ENCODE measurements at regions not wholly inside any gene's neighbourhood (a gene's known extent, or its start where the extent isn't known, plus 50 kb on each side); places are given as distances from the start of the nearest gene placed in this dataset.

DNA sequence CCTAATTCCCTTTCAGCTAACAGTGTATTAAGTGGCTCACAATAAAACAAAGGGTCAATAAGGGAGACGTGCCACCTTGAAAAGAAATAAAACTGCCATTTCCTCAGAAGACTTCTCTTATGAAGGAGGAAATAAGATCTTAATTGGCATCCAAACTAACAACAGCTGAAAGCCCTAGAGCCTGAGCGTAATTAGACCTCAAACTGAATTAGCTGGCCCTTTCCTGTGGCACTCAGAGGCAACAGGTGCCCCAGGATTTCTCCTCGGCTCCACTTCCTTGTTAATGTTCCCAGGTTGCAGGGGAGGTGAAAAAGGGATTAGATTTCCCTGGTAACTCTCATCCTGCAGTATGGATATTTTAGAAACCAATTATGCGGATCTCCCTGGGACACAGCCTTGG lies 804.3 kb downstream of the DCDC2C start:
- intact Hi-C loops (cut with DNase I) = no loop called here
- no peaks in the 10 kb centered on the region for H3K9me3 ChIP-seq
- no peaks in the 10 kb centered on the region for H3K27me3 ChIP-seq
- no peaks in the 10 kb centered on the region for H3K4me1 ChIP-seq
- no peaks in the 10 kb centered on the region for H3K36me3 ChIP-seq
- no peak for ATAC-seq
- no peak overlapping the region for H3K27ac ChIP-seq
- no peak for DNase-seq
- TF ChIP-seq, protein P1, sequence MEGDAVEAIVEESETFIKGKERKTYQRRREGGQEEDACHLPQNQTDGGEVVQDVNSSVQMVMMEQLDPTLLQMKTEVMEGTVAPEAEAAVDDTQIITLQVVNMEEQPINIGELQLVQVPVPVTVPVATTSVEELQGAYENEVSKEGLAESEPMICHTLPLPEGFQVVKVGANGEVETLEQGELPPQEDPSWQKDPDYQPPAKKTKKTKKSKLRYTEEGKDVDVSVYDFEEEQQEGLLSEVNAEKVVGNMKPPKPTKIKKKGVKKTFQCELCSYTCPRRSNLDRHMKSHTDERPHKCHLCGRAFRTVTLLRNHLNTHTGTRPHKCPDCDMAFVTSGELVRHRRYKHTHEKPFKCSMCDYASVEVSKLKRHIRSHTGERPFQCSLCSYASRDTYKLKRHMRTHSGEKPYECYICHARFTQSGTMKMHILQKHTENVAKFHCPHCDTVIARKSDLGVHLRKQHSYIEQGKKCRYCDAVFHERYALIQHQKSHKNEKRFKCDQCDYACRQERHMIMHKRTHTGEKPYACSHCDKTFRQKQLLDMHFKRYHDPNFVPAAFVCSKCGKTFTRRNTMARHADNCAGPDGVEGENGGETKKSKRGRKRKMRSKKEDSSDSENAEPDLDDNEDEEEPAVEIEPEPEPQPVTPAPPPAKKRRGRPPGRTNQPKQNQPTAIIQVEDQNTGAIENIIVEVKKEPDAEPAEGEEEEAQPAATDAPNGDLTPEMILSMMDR (IDR thresholded peaks at IDR 0.05) = no peak
- no peak overlapping the region for H3K4me3 ChIP-seq

DNA sequence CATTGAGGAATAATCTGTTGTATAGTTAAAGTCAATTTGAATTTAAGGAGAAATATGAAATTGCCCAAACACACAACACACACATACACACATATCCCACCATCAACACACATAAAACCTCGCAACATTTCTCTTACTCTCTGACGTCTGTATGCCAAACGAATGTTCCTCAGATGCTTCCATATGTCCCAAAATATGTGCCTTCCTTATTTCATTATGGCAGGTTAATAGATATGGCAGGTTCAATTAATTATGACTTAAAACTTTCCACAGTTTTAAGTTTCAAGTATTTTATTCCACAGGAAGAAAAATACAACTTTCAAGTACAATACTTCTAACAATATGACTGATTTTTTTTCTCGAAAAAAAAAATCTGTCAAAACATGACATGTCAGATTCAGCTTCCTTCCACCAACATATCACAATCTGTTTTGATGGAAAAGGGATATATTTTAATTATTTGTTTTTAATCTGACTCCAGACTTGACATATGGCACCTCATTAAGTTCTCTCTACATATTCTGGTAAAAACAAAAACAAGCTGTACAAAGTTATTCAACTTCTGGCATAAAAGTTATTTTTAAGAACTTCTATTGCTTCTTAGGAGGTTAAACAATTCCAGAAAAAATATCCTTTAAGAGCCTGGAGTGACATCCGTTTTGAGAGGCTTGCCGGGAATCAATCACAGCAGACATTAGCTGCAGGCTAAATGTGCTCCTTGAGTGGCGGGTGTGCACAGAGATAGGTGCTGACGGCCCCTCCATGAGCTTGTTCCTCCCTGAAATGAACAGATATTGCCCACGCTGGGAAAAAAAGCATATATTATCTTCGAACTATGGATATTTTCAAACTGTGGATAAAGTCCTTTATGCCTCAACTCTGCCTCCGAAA lies 812.7 kb downstream of the DCDC2C start:
- DNase-seq = no peak
- Histone ChIP-seq H3K27ac (no peak overlapping the region), H3K4me3 (no peak overlapping the region), H3K9me3 (no peaks in the 10 kb centered on the region), H3K4me1 (no peaks in the 10 kb centered on the region), H3K36me3 (no peaks in the 10 kb centered on the region), H3K27me3 (no peaks in the 10 kb centered on the region)
- ATAC-seq = no peak
- intact Hi-C loops (cut with DNase I) = no loop called here
- TF ChIP-seq, protein P1 (IDR thresholded peaks at IDR 0.05) = no peak

DNA sequence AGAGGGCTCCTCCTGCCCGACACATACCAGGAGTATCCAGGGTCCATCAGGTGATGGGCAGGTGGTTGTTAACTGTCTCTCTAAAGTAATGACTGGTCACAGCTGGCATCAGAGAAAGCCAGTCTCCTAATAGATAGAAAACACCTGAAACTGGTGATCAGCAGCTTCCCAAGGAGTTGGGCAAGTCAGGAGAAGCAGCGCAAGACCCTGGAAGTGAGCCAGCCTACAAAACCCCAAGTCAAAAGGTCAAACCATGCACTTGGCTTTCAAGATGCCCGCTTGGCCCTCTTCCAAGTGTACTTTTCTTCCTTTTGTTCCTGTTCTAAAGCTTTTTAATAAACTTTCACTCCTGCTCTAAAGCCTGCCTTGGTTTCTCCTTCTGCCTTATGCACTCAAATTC lies 815.2 kb downstream of the DCDC2C start:
- Histone ChIP-seq H3K4me3 (no peak overlapping the region), H3K9me3 (no peaks in the 10 kb centered on the region), H3K4me1 (no peaks in the 10 kb centered on the region), H3K27me3 (no peaks in the 10 kb centered on the region), H3K27ac (no peak overlapping the region), H3K36me3 (no peaks in the 10 kb centered on the region)
- TF ChIP-seq, protein P1 (IDR thresholded peaks at IDR 0.05) = no peak
- intact Hi-C loops (cut with DNase I) = no loop called here
- DNase-seq = no peak
- no peak for ATAC-seq

DNA sequence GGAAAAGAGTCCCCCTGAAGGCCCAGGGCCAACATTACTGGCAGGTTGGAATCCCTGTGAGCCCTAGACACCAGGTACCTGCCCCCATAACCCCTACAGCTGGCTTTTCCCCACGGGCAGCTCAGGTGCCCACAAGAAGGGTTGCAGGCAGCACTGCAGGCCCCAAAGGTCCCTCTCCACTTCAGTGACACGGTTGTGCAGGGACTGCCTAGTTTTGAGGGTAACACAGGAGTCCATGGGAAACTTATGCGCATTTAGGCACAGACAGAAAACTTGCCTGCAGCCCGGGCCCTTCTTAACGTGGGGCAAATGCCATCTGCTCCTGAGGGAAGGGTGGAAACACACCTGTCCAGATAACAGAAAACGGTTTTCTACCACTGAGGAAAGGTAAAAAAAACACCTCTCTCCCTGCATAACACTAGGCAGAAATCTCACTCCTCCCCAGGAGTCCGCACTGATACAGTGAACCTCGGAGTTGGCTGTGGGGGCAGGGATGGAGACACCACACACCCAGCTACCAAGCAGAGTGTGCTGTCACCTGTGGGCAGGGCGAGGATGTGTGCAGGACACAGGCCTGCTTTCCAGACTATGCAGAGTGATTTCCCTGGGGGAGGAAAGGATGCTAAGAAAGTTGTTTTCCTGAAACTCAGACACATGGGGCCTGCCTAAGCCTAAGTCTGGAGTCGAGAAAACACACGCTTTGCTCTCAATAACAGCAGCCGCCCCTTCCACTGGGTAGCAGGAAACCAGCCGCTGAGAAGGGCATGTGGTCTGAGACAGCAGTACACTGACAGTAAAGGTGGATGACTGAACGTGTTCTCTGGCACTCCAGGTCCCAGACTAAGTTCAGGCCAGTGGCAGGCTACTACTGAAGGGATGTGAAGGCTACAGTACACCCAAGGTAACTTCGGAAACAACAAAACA lies 819.4 kb downstream of the DCDC2C start:
- H3K4me3 ChIP-seq = no peak overlapping the region
- intact Hi-C loops (cut with DNase I) = no loop called here
- TF ChIP-seq, protein P1 (IDR thresholded peaks at IDR 0.05) = no peak
- no peaks in the 10 kb centered on the region for H3K4me1 ChIP-seq
- H3K36me3 ChIP-seq = no peaks in the 10 kb centered on the region
- no peaks in the 10 kb centered on the region for H3K27me3 ChIP-seq
- no peak overlapping the region for H3K27ac ChIP-seq
- DNase-seq = no peak
- no peaks in the 10 kb centered on the region for H3K9me3 ChIP-seq
- ATAC-seq = peak; percentile 14

DNA sequence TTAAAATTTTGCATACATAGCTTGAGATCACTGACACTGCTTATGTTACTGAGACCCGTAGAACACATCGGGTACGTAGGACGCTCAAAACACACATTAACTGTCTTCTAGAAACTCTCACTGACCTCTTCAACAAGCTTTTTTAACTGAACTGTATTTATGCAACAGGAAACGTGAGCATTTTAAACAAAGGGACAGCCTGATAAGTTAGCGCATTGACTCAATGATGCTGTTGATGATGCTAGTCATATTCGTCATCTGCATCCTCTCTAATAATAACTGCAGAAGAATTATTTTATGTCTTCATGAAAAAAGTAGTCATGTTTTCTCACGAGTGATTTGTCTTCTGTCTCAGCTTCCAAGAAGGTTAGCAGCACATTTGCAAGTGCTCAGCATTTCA lies 824.0 kb downstream of the DCDC2C start:
- Histone ChIP-seq H3K36me3 (no peaks in the 10 kb centered on the region), H3K27ac (no peak overlapping the region), H3K4me3 (no peak overlapping the region), H3K27me3 (no peaks in the 10 kb centered on the region), H3K4me1 (no peaks in the 10 kb centered on the region), H3K9me3 (no peaks in the 10 kb centered on the region)
- intact Hi-C loops (cut with DNase I) = no loop called here
- DNase-seq = no peak
- ATAC-seq = no peak
- TF ChIP-seq, protein P1 (IDR thresholded peaks at IDR 0.05) = no peak

Data from upper lobe of right lung (tissue), 1 donor.